Hepatocyte (in vitro differentiated cells): ENCODE measurements at regions not wholly inside any gene's neighbourhood (a gene's known extent, or its start where the extent isn't known, plus 50 kb on each side); places are given as distances from the start of the nearest gene placed in this dataset.

Experiments
- DNase-seq: peaks from one replicate; pipeline ENCODE4 v3.0.0-alpha.2; 2016; ENCODE audit warnings: low spot score
- H2AFZ ChIP-seq: fragments of 200-600 bp; sonication (generic); 2 replicates; pipeline ENCODE4 v1.6.0; 2016; ENCODE audit warnings: antibody characterized with exemption, mild to moderate bottlenecking
- H3K27ac ChIP-seq: fragments of 200-600 bp; sonication (generic); 2 replicates; pipeline ENCODE4 v1.5.1; 2016; ENCODE audit warnings: mild to moderate bottlenecking
- H3K27me3 ChIP-seq: fragments of 200-600 bp; sonication (generic); 2 replicates; pipeline ENCODE4 v1.6.1; 2016
- H3K36me3 ChIP-seq: fragments of 200-600 bp; sonication (generic); replicated peaks from 2 replicates; pipeline ENCODE4 v1.5.1; 2016; ENCODE audit warnings: low read depth; ENCODE audit not compliant: insufficient read depth
- H3K4me1 ChIP-seq: fragments of 200-600 bp; sonication (generic); 2 replicates; pipeline ENCODE4 v1.5.1; 2016; ENCODE audit warnings: mild to moderate bottlenecking, moderate library complexity; ENCODE audit not compliant: insufficient read depth
- H3K4me2 ChIP-seq: fragments of 200-600 bp; sonication (generic); 2 replicates; pipeline ENCODE4 v1.6.0; 2016
- H3K4me3 ChIP-seq: fragments of 200-600 bp; sonication (generic); 2 replicates; pipeline ENCODE4 v1.5.1; 2016; ENCODE audit warnings: mild to moderate bottlenecking
- H3K79me2 ChIP-seq: fragments of 200-600 bp; sonication (generic); 2 replicates; pipeline ENCODE4 v1.6.0; 2017; ENCODE audit warnings: mild to moderate bottlenecking
- H3K9me2 ChIP-seq: fragments of 200-600 bp; sonication (generic); replicated peaks from 2 replicates; pipeline ENCODE4 v1.6.0; 2017; ENCODE audit warnings: mild to moderate bottlenecking; ENCODE audit not compliant: insufficient read depth
- H3K9me3 ChIP-seq: fragments of 200-600 bp; sonication (generic); 2 replicates; pipeline ENCODE4 v1.5.1; 2016; ENCODE audit warnings: low read depth, mild to moderate bottlenecking
- H4K20me1 ChIP-seq: fragments of 200-600 bp; sonication (generic); 2 replicates; pipeline ENCODE4 v1.6.0; 2016; ENCODE audit warnings: mild to moderate bottlenecking; ENCODE audit not compliant: insufficient read depth, poor library complexity, severe bottlenecking
- CTCF ChIP-seq: fragments of 200-600 bp; sonication (generic); IDR thresholded peaks from 2 replicates; pipeline ENCODE4 v1.5.1; 2016; ENCODE audit warnings: antibody characterized with exemption, mild to moderate bottlenecking; ENCODE audit not compliant: poor library complexity
- EZH2 ChIP-seq: fragments of 200-600 bp; sonication (generic); IDR thresholded peaks from 2 replicates; pipeline ENCODE4 v1.6.1; 2016; ENCODE audit warnings: antibody characterized with exemption, mild to moderate bottlenecking, borderline replicate concordance
- EZH2phosphoT487 ChIP-seq: fragments of 200-600 bp; sonication (generic); IDR thresholded peaks from one replicate; pipeline ENCODE4 v1.6.1; 2018; ENCODE audit warnings: antibody characterized with exemption, mild to moderate bottlenecking, low read depth, moderate library complexity; ENCODE audit not compliant: unreplicated experiment, severe bottlenecking
- WGBS: methylation state at CpG from one replicate; pipeline ENCODE4 v1.1.6; 2016; ENCODE audit warnings: low lambda C conversion rate; ENCODE audit errors: missing lambda C conversion rate; 5-methylcytosine and 5-hydroxymethylcytosine counted together

GRCh38 chr2:155770516-155770915 is 562.0 kb downstream of the NR4A2 start:
- Histone ChIP-seq H3K9me3 (no peaks in the 10 kb centered on the region), H3K4me1 (peaks cover 3% of the 10 kb centered on the region), H4K20me1 (no peaks in the 10 kb centered on the region), H3K36me3 (no peaks in the 10 kb centered on the region), H3K27ac (no peak overlapping the region), H3K4me3 (no peak overlapping the region), H3K27me3 (no peaks in the 10 kb centered on the region), H3K9me2 (no peaks in the 10 kb centered on the region), H3K4me2 (no peak overlapping the region), H2AFZ (no peak overlapping the region), H3K79me2 (no peaks in the 10 kb centered on the region)
- no peak for DNase-seq
- 88% methylated on average over 1 of the region's 1 CpG for WGBS
- no peak for TF ChIP-seq EZH2
- no peak for TF ChIP-seq EZH2phosphoT487
- TF ChIP-seq CTCF: no peak

- no peaks in the 10 kb centered on the region for H3K9me2 ChIP-seq
- WGBS: 66% methylated on average over 8 of the region's 8 CpGs
- H3K4me1 ChIP-seq: no peaks in the 10 kb centered on the region
- no peaks in the 10 kb centered on the region for H3K9me3 ChIP-seq
- H4K20me1 ChIP-seq: no peaks in the 10 kb centered on the region
- TF ChIP-seq CTCF (no peak), EZH2phosphoT487 (no peak), EZH2 (no peak)
- no peaks in the 10 kb centered on the region for H3K36me3 ChIP-seq
- H3K27ac ChIP-seq: no peak overlapping the region
- no peaks in the 10 kb centered on the region for H3K79me2 ChIP-seq
- DNase-seq: no peak
- no peak overlapping the region for H3K4me2 ChIP-seq
- H2AFZ ChIP-seq: no peak overlapping the region
- H3K4me3 ChIP-seq: no peak overlapping the region
- H3K27me3 ChIP-seq: no peaks in the 10 kb centered on the region
Observed at GRCh38 chr2:155766342-155767115, 566.0 kb downstream of the NR4A2 start.

GRCh38 chr2:155755481-155755880 is 577.0 kb downstream of the NR4A2 start:
- Histone ChIP-seq H3K9me3 (no peaks in the 10 kb centered on the region), H3K4me3 (no peak overlapping the region), H3K4me1 (no peaks in the 10 kb centered on the region), H4K20me1 (no peaks in the 10 kb centered on the region), H3K9me2 (no peaks in the 10 kb centered on the region), H3K4me2 (no peak overlapping the region), H2AFZ (no peak overlapping the region), H3K27ac (no peak overlapping the region), H3K27me3 (no peaks in the 10 kb centered on the region), H3K79me2 (no peaks in the 10 kb centered on the region), H3K36me3 (no peaks in the 10 kb centered on the region)
- no peak for DNase-seq
- TF ChIP-seq CTCF (no peak), EZH2phosphoT487 (no peak), EZH2 (no peak)
